HG02759 (cell line): ENCODE measurements at regions not wholly inside any gene's neighbourhood (a gene's known extent, or its start where the extent isn't known, plus 50 kb on each side); places are given as distances from the start of the nearest gene placed in this dataset.
"Not testable (repeated sequence)": the region's sequence is repeated elsewhere in the genome, so short reads cannot be mapped to it uniquely, and the experiment has no call there.

ENCODE experiments used
- ATAC-seq: cut with Tn5 transposase; IDR thresholded peaks from one replicate; pipeline ENCODE4 v1.9.1; 2021; ENCODE audit warnings: mild to moderate bottlenecking, moderate library complexity; ENCODE audit not compliant: unreplicated experiment

- ATAC-seq, result no peak
Observed at GRCh38 chr3:153369561-153370374, 207.7 kb downstream of the RAP2B start.

- no peak for ATAC-seq
Observed at GRCh38 chr3:153370680-153371079, 208.7 kb downstream of the RAP2B start.

- ATAC-seq, result no peak
Observed at GRCh38 chr3:153372326-153372725, 210.3 kb downstream of the RAP2B start.

- no peak for ATAC-seq
Observed at GRCh38 chr3:153373606-153374005, 211.6 kb downstream of the RAP2B start.

GRCh38 chr3:153378366-153378765 lies 216.3 kb downstream of the RAP2B start:
- not testable (repeated sequence) for ATAC-seq

GRCh38 chr3:153379516-153379915 lies 217.5 kb downstream of the RAP2B start:
- no peak for ATAC-seq

- ATAC-seq, result no peak
Observed at GRCh38 chr3:153385343-153385742, 223.3 kb downstream of the RAP2B start.

GRCh38 chr3:153392363-153392762 lies 230.3 kb downstream of the RAP2B start:
- no peak for ATAC-seq

- ATAC-seq, result no peak
Observed at GRCh38 chr3:153394017-153394416, 232.0 kb downstream of the RAP2B start.

- no peak for ATAC-seq
Observed at GRCh38 chr3:153396581-153396980, 234.6 kb downstream of the RAP2B start.

- no peak for ATAC-seq
Observed at GRCh38 chr3:153397794-153398193, 235.8 kb downstream of the RAP2B start.

GRCh38 chr3:153399636-153400035 lies 237.6 kb downstream of the RAP2B start:
- peak; percentile 80 for ATAC-seq

GRCh38 chr3:153400641-153401040 lies 238.6 kb downstream of the RAP2B start:
- ATAC-seq, result no peak

- ATAC-seq, result no peak
Observed at GRCh38 chr3:153404157-153404556, 242.1 kb downstream of the RAP2B start.

- not testable (repeated sequence) for ATAC-seq
Observed at GRCh38 chr3:153405320-153405719, 243.3 kb downstream of the RAP2B start.

GRCh38 chr3:153410517-153410916 lies 248.5 kb downstream of the RAP2B start:
- ATAC-seq, result no peak

- no peak for ATAC-seq
Observed at GRCh38 chr3:153414982-153415381, 253.0 kb downstream of the RAP2B start.

GRCh38 chr3:153422314-153422713 lies 260.3 kb downstream of the RAP2B start:
- no peak for ATAC-seq

- not testable (repeated sequence) for ATAC-seq
Observed at GRCh38 chr3:153423820-153424219, 261.8 kb downstream of the RAP2B start.

GRCh38 chr3:153426344-153426743 lies 264.3 kb downstream of the RAP2B start:
- no peak for ATAC-seq

GRCh38 chr3:153426803-153427202 lies 264.8 kb downstream of the RAP2B start:
- ATAC-seq, result no peak

- no peak for ATAC-seq
Observed at GRCh38 chr3:153429821-153430220, 267.8 kb downstream of the RAP2B start.

- ATAC-seq, result no peak
Observed at GRCh38 chr3:153431076-153431475, 269.1 kb downstream of the RAP2B start.
